ENCODE measurements at regions not wholly inside any gene's neighbourhood (a gene's known extent, or its start where the extent isn't known, plus 50 kb on each side); places are given as distances from the start of the nearest gene placed in this dataset.
A peak's percentile ranks its signal among the peaks of the same experiment; 100 is the strongest.

GRCh38 chr6:71395731-71396409 is 107.3 kb downstream of the OGFRL1 start:
- no peak for DNase-seq

DNA sequence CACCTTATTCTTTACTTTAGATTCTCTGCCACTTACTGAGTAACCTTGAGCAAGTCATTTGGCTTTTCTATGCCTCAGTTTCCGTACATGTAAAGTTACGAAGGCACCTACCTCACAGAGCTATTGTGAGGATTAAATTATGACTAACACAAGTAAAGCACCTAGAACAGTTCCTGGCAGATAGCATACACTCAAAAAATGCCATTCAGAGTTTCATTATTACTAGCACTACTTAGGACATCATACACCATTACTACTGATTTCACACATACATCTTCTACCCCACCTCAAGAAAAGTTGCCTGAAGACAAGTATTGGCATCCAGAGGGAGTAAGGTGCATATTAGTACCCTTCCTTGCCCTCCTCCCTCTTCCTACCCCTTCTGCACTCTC is 107.8 kb downstream of the OGFRL1 start:
- DNase-seq: no peak

GRCh38 chr6:71399279-71399678 is 110.7 kb downstream of the OGFRL1 start:
- no peak for DNase-seq

DNA sequence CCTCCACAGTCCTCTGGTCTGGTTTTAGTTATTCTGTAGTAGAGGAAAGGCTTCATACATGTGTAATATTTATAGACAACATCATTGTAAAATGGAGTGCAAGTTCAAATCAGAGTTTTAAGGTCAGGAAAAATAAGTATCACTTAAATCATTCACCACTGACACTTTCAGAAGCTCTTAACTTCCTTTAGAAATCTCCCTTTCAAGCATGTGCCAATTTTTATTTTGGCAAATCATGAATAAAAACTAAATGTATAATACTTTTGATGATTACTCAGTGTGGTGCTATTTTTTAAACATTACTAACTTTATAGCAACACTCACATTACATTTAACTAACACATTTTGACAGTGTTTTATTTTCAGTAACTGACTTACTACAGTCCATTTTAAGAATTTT is 112.2 kb downstream of the OGFRL1 start:
- no peak for DNase-seq

GRCh38 chr6:71402096-71402495 is 113.5 kb downstream of the OGFRL1 start:
- DNase-seq: no peak

- DNase-seq: no peak
These were observed 115.0 kb downstream of the OGFRL1 start for GRCh38 chr6:71403422-71404134.

GRCh38 chr6:71404145-71404966 is 115.7 kb downstream of the OGFRL1 start:
- DNase-seq: no peak

DNA sequence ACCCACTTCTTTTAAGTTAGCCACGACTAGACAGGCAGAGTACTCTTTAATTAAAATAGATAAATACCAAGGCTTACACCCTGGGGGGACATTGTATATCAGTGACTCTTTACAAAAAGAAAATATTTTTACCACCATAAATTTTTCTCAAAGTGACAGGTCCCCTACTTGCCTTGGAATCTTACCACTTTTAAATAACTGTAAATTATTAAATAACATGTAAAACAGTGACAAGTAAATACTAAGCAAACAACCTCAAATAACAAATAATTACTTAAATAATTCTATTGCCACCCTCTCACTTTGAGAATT is 116.3 kb downstream of the OGFRL1 start:
- DNase-seq: no peak

- DNase-seq: no peak
These were observed 116.8 kb downstream of the OGFRL1 start for GRCh38 chr6:71405416-71405815.

DNA sequence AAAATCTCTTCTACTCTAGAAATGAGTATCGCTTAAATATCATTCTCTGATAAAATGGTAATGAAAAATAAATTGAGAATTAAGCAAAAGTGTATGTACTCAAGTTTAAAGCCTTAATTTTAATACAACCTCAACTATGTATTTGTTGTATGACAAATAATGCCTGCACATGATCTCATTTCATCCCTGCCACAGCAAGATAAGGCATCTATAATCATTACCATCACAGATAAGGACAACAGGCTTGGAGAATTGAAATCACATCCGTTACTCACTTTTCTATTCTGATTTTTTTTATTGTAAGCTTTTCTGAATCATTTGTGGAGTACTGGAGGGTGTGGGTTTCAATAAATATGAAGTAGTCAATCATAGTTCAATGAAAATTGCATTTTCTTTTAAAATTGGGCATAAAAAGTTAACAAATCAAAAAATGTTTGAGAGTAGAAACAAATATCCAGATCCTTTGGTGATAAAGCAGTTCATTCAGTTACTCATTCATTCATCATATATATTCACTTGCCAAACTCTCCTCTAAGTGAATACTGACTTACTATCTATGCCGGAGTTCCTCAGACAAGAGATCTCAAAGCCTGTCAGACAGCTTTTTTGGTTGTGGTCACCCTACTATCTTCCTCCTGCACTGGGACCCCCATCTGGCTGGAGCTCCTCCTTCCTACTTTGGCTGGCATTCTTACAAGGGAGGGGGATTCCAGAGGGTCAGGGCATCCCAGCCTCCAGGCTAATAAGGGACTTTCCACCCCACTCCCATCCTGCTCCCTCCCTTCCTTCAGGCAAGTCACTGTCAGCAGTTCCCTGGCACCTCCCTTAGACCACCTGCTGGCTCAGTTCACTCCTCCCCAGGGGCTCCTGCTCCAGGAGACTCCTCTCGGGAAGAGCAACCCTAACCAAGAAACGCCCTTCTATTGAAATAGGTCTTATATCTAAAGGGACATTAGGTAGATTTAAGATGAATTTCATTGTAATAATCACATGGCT is 118.6 kb downstream of the OGFRL1 start:
- no peak for DNase-seq

DNA sequence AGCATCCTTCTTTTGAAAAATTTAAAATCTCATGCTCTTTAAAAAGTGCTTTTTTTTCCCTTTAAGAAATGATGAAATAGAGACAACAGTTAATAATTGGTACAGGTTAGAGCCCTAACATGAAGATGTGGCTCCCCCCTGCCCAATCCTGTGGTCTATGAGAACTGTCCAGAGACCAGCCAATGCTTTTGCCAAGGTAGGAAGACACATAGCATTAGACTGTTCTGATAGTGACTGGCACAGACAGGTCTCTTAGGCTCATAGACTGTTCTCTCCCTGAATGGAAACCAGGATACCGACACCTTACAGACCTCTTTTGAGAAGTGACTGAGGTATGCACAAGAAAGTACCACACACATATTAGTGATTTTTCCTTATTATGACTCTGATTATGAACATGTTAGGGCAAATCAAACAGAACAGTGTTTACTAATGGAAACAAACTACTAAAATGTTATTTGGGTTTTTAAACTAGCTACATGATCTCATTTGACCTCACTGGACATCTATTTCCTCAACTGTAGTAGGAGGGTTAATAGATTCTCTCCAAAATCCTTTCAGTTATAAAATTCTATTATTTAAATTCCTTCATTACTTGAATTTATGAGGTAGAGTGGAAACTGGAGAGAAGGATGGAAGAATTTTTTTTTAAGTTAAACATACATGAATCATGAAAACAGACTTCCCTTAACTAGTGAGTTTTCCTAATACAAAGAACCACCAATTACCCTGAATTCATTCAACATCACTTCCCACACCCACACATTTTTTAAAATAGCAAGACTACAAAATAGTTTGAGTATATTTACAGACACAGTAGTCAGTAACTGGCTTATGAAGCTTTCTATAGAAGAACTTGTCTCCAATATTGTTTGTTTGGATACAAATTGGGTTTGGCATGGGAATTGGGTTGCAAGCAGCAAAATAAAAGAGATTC is 120.4 kb downstream of the OGFRL1 start:
- no peak for DNase-seq

DNA sequence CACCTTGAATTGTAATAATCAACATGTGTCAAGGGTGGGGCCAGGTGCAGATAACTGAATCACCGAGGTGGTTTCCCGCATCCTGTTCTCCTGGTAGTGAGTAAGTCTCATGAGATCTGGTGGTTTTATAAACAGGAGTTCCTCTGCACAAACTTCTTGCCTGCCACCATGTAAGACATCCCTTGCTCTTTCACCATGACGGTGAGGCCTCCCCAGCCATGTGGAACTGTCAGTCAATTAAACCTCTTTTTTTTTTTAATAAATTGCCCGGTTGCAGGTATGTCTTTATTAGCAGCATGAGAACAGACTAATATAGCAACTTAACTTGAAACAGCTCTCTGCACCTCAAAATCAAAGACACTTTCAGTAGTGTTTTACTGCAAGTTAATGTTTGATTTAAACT is 121.6 kb downstream of the OGFRL1 start:
- DNase-seq: no peak

GRCh38 chr6:71410681-71411080 is 122.1 kb downstream of the OGFRL1 start:
- DNase-seq: no peak

DNA sequence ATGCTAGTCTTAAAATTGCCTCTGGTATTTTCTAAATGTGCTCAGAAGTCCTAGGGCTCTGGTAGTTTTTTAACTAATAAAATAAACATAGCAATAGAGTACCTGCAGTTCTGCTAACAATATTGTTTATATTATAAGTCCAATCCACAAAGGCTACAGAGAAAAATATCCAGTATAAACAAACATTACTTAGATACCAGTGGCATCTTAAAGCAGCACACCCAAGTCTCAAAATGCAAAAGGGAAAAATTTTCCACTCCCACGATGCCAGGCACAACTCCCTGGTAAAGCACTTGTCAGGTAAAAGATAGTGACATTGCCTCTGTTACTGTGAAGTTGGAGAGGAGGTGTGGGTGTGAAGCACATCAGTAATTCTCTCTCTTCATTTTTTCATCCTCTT is 123.3 kb downstream of the OGFRL1 start:
- peak in 10 of 56 donors; percentile 4 to 50 (median 18) for DNase-seq

DNA sequence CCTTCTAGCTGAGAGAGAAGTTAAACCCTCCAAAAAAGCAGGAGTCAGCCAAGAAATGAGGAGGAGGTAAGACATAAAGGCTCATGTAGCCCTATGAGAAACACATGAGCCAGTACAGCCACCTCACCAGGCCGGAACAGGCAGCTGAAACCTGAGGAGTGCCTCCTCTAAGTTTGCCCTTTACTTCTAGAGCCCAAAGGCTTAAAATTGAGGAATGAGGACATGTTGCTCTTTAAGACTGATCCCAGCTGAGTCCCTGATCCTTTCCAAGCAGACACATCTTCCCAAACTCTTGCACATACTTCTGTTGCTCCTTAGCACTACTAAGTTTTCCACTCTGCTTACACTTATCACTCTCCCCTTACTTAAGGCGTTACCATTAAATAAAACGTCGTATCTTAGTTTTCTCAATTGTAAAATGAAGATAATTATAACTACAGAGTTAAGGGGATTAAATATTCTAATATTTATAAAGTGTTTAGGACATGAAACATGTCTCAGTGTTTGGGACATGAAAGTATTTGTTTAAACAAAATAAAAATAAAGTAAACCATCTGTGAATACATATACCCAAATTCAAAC is 124.0 kb downstream of the OGFRL1 start:
- no peak for DNase-seq

- no peak for DNase-seq
These were observed 125.9 kb downstream of the OGFRL1 start for GRCh38 chr6:71414486-71414885.

GRCh38 chr6:71419217-71420094 is 130.8 kb downstream of the OGFRL1 start:
- peak in 14 of 56 donors; percentile 4 to 56 (median 34) for DNase-seq

DNA sequence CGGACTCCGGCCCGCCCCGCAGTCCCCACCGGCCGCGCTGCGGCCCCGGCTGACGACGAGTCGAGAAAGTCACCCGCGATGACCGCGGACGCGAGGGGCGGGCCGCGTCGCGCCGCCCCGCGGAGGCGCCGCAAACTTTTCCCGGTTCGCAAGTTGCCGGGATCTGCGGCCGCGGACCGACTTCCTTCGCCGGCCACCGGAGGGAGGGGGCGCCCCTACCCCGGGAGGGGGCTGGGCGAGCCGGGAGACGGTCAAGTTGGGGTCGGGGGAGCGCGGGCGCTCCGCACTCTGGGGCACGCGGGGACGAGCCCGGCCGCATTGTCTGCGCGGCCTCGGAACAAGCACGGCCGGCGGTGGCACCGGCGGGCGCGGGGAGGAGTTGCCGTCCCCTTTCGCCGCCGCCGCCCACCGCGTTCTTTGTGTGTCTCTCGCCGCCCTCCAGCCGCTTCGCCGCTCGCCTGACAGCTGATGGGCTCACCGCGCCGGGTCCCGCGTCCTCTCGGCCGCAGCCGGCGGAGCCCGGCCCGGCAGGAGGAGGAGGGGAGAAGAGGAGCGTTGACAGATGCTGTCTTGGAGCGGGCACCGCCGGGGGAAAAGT is 131.6 kb downstream of the OGFRL1 start:
- DNase-seq: peak in 38 of 56 donors; percentile 5 to 65 (median 48)

Data from nucleus accumbens (tissue), 56 donors.